Hepatocyte (in vitro differentiated cells): ENCODE measurements at regions not wholly inside any gene's neighbourhood (a gene's known extent, or its start where the extent isn't known, plus 50 kb on each side); places are given as distances from the start of the nearest gene placed in this dataset.
"Not testable (repeated sequence)": the region's sequence is repeated elsewhere in the genome, so short reads cannot be mapped to it uniquely, and the experiment has no call there.

Source experiments
- DNase-seq: peaks from one replicate; pipeline ENCODE4 v3.0.0-alpha.2; 2016; ENCODE audit warnings: low spot score
- H2AFZ ChIP-seq: fragments of 200-600 bp; sonication (generic); 2 replicates; pipeline ENCODE4 v1.6.0; 2016; ENCODE audit warnings: antibody characterized with exemption, mild to moderate bottlenecking
- H3K27ac ChIP-seq: fragments of 200-600 bp; sonication (generic); 2 replicates; pipeline ENCODE4 v1.5.1; 2016; ENCODE audit warnings: mild to moderate bottlenecking
- H3K27me3 ChIP-seq: fragments of 200-600 bp; sonication (generic); 2 replicates; pipeline ENCODE4 v1.6.1; 2016
- H3K36me3 ChIP-seq: fragments of 200-600 bp; sonication (generic); replicated peaks from 2 replicates; pipeline ENCODE4 v1.5.1; 2016; ENCODE audit warnings: low read depth; ENCODE audit not compliant: insufficient read depth
- H3K4me1 ChIP-seq: fragments of 200-600 bp; sonication (generic); 2 replicates; pipeline ENCODE4 v1.5.1; 2016; ENCODE audit warnings: mild to moderate bottlenecking, moderate library complexity; ENCODE audit not compliant: insufficient read depth
- H3K4me2 ChIP-seq: fragments of 200-600 bp; sonication (generic); 2 replicates; pipeline ENCODE4 v1.6.0; 2016
- H3K4me3 ChIP-seq: fragments of 200-600 bp; sonication (generic); 2 replicates; pipeline ENCODE4 v1.5.1; 2016; ENCODE audit warnings: mild to moderate bottlenecking
- H3K79me2 ChIP-seq: fragments of 200-600 bp; sonication (generic); 2 replicates; pipeline ENCODE4 v1.6.0; 2017; ENCODE audit warnings: mild to moderate bottlenecking
- H3K9me2 ChIP-seq: fragments of 200-600 bp; sonication (generic); replicated peaks from 2 replicates; pipeline ENCODE4 v1.6.0; 2017; ENCODE audit warnings: mild to moderate bottlenecking; ENCODE audit not compliant: insufficient read depth
- H3K9me3 ChIP-seq: fragments of 200-600 bp; sonication (generic); 2 replicates; pipeline ENCODE4 v1.5.1; 2016; ENCODE audit warnings: low read depth, mild to moderate bottlenecking
- H4K20me1 ChIP-seq: fragments of 200-600 bp; sonication (generic); 2 replicates; pipeline ENCODE4 v1.6.0; 2016; ENCODE audit warnings: mild to moderate bottlenecking; ENCODE audit not compliant: insufficient read depth, poor library complexity, severe bottlenecking
- WGBS: methylation state at CpG from one replicate; pipeline ENCODE4 v1.1.6; 2016; ENCODE audit warnings: low lambda C conversion rate; ENCODE audit errors: missing lambda C conversion rate; 5-methylcytosine and 5-hydroxymethylcytosine counted together

DNA sequence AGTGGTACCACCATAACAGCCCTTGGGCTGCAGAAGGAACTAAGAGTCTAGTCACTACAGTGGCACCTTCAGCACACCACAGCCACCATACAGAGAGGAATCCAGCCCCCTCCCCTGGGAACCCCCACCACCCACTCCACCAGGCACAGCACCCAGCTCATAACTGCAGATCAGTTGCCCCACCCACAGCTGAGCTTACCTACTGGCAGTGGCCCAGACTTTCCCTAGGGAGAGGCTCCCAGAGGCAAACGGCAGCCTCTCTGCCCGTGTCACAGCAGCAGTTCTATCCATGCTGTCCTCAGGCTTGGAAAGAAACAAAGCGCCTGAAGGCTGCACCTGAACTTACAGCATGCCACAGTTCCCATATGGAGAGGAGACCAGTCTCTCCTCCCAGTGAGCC is 372.3 kb downstream of the OR4F29 start:
- H3K27me3 ChIP-seq, H3K27ac ChIP-seq, H3K79me2 ChIP-seq, H3K9me3 ChIP-seq, H3K36me3 ChIP-seq, H3K4me3 ChIP-seq, H4K20me1 ChIP-seq, H3K4me2 ChIP-seq, H3K9me2 ChIP-seq, H3K4me1 ChIP-seq, H2AFZ ChIP-seq, DNase-seq: not testable (repeated sequence)
- no CpG with 5 or more reads among the region's 3 CpGs for WGBS

DNA sequence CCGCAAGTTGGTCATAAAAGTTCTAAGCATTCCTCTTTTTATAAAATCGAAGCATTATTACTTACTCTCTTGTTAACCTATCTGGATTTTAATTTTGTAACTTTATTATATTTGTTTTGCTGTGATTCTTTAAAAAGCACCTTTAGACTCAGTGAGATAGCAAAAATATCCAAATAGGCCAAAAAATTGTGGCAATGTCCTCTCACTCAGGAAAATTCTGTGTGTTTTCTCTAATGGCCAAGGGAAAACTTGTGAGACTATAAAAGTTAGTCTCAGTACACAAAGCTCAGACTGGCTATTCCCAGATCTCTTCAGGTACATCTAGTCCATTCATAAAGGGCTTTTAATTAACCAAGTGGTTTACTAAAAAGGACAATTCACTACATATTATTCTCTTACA is 386.4 kb downstream of the OR4F29 start, which contains the start of gene OR4F5:
Gene OR4F5, plus strand, starts transcription at position 301 of the 400 bp plus-strand sequence.
- not testable (repeated sequence) for H3K4me3 ChIP-seq, H3K79me2 ChIP-seq, H3K9me2 ChIP-seq, H3K9me3 ChIP-seq, H3K27me3 ChIP-seq, H3K4me1 ChIP-seq, H3K36me3 ChIP-seq, H2AFZ ChIP-seq, DNase-seq, H4K20me1 ChIP-seq, H3K4me2 ChIP-seq, H3K27ac ChIP-seq
- WGBS: no CpG with 5 or more reads among the region's 2 CpGs

DNA sequence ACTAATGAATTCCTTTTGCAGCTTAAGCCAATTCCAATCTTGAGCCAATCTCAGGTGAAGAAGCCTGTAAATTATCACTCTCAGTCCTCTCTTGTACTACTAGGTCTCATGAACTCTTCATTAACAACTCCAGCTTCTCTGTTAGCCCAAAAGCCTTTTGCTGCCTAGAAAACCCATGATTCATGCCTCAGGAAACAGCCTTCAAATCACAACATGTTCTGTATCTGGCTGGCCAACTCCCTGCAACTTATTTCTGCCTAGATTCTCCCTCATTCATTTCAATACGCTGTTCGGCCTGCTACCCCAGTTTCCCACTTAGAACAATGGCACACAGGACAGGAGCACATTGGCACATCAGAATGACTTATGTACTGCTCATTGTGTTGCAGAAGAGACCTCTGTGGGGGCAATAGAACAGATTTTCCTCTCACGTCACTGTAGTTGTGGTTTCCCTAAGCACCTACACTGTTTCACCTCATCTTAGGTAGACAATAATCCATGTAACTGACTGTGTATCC is 395.4 kb downstream of the OR4F29 start:
- H2AFZ ChIP-seq, H3K79me2 ChIP-seq, H3K27me3 ChIP-seq, H3K36me3 ChIP-seq, H3K27ac ChIP-seq, H3K4me3 ChIP-seq, DNase-seq, H3K4me2 ChIP-seq, H3K4me1 ChIP-seq, H4K20me1 ChIP-seq, H3K9me3 ChIP-seq, H3K9me2 ChIP-seq: not testable (repeated sequence)
- WGBS: 86% methylated on average over 2 of the region's 3 CpGs

DNA sequence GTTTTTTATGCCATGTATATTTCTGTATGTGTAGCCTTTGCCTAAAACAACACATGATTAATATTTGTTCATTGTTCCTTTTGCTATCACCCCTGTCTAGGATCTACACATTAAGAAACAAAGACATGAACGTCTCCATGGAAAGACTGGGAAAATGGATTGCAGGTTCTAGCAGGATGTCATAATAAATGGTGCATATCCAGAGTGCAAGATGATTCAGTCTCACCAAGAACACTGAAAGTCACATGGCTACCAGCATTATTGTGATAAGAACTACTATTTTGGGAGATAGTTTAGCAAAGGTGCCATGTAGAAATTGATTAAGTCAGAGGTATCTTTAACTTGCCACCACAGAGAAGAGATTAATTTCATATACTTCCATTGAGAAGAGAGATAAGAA is 398.3 kb downstream of the OR4F29 start:
- H3K9me3 ChIP-seq, H3K4me1 ChIP-seq, H3K4me3 ChIP-seq, H2AFZ ChIP-seq, H3K4me2 ChIP-seq, H3K79me2 ChIP-seq, H3K36me3 ChIP-seq, H3K9me2 ChIP-seq, H3K27ac ChIP-seq, H3K27me3 ChIP-seq, DNase-seq, H4K20me1 ChIP-seq: not testable (repeated sequence)
- WGBS: no CpG with 5 or more reads among the region's 1 CpG

DNA sequence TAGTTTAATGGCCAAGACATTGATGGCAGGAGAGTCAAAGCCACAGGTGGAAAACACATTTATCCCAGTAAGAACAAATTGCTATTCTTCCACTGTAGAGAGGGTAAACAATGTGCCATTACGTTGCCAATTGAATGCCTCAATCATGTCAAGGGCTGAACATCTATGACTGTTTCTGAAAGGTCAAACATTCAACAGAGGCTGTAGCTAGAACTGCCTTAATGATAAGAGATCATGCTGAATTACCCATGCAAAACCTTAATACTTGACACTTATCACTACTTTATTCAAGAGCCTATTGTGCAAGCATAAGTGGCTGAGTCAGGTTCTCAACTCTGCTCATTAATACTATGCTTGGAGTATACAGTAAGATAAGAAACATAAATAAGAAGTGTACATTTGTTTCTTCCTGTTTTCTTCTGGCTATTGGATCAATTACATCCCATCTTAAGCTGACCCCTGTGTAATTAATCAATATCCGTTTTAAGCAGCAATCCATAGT is 409.5 kb downstream of the OR4F29 start:
- not testable (repeated sequence) for H3K4me1 ChIP-seq, H3K9me3 ChIP-seq, H4K20me1 ChIP-seq, H3K27me3 ChIP-seq, DNase-seq, H3K36me3 ChIP-seq, H3K79me2 ChIP-seq, H3K9me2 ChIP-seq, H3K4me3 ChIP-seq, H2AFZ ChIP-seq, H3K4me2 ChIP-seq, H3K27ac ChIP-seq
- no CpG with 5 or more reads among the region's 2 CpGs for WGBS

DNA sequence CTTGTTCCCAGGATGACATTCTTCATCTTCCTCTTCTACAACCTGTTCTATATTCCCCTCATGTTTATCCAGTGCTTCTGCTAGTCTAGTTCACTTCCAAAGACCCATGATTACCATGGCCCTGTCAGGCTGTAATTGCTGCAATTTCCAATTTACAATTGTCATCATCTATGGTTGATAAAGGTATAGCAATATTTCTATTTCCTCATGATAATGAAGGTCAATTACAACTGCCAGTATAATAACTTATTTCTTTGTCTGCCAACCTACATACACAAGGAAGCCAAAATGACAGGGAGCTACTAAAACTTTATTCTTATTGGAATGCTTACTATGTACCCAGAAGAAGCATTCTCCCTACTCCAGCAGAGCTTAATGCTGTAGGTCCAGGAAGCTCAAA is 410.3 kb downstream of the OR4F29 start:
- not testable (repeated sequence) for H3K27ac ChIP-seq, H3K36me3 ChIP-seq, H3K4me1 ChIP-seq, H3K9me2 ChIP-seq, H3K27me3 ChIP-seq, H3K9me3 ChIP-seq, DNase-seq, H2AFZ ChIP-seq, H3K4me2 ChIP-seq, H4K20me1 ChIP-seq, H3K4me3 ChIP-seq, H3K79me2 ChIP-seq

DNA sequence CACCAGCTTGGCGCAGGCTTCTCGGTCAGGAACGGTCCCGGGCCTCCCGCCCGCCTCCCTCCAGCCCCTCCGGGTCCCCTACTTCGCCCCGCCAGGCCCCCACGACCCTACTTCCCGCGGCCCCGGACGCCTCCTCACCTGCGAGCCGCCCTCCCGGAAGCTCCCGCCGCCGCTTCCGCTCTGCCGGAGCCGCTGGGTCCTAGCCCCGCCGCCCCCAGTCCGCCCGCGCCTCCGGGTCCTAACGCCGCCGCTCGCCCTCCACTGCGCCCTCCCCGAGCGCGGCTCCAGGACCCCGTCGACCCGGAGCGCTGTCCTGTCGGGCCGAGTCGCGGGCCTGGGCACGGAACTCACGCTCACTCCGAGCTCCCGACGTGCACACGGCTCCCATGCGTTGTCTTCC is 422.3 kb downstream of the OR4F29 start:
- not testable (repeated sequence) for H3K79me2 ChIP-seq, H3K36me3 ChIP-seq, H3K9me3 ChIP-seq, H3K27ac ChIP-seq, H3K27me3 ChIP-seq, H3K9me2 ChIP-seq, H3K4me2 ChIP-seq, H3K4me1 ChIP-seq, DNase-seq, H3K4me3 ChIP-seq, H2AFZ ChIP-seq, H4K20me1 ChIP-seq
- no CpG with 5 or more reads among the region's 52 CpGs for WGBS

DNA sequence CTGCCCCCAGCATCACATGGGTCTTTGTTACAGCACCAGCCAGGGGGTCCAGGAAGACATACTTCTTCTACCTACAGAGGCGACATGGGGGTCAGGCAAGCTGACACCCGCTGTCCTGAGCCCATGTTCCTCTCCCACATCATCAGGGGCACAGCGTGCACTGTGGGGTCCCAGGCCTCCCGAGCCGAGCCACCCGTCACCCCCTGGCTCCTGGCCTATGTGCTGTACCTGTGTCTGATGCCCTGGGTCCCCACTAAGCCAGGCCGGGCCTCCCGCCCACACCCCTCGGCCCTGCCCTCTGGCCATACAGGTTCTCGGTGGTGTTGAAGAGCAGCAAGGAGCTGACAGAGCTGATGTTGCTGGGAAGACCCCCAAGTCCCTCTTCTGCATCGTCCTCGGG is 434.2 kb downstream of the OR4F29 start:
- H3K4me3 ChIP-seq, H3K9me3 ChIP-seq, H3K27me3 ChIP-seq, DNase-seq, H3K4me1 ChIP-seq, H3K79me2 ChIP-seq, H4K20me1 ChIP-seq, H3K27ac ChIP-seq, H3K36me3 ChIP-seq, H3K9me2 ChIP-seq, H2AFZ ChIP-seq, H3K4me2 ChIP-seq: not testable (repeated sequence)
- 98% methylated on average over 8 of the region's 12 CpGs for WGBS

DNA sequence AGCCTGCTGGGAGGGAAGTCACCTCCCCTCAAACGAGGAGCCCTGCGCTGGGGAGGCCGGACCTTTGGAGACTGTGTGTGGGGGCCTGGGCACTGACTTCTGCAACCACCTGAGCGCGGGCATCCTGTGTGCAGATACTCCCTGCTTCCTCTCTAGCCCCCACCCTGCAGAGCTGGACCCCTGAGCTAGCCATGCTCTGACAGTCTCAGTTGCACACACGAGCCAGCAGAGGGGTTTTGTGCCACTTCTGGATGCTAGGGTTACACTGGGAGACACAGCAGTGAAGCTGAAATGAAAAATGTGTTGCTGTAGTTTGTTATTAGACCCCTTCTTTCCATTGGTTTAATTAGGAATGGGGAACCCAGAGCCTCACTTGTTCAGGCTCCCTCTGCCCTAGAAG is 435.5 kb downstream of the OR4F29 start:
- 88% methylated on average over 3 of the region's 6 CpGs for WGBS
- H3K4me1 ChIP-seq, H3K4me3 ChIP-seq, H3K27ac ChIP-seq, H3K9me2 ChIP-seq, DNase-seq, H3K36me3 ChIP-seq, H3K4me2 ChIP-seq, H3K27me3 ChIP-seq, H4K20me1 ChIP-seq, H3K9me3 ChIP-seq, H3K79me2 ChIP-seq, H2AFZ ChIP-seq: not testable (repeated sequence)
